Suprapubic skin (tissue), 4 donors: ENCODE measurements at regions not wholly inside any gene's neighbourhood (a gene's known extent, or its start where the extent isn't known, plus 50 kb on each side); places are given as distances from the start of the nearest gene placed in this dataset.

Experiments
- DNase-seq, 2 donors: peaks; one replicate each; pipeline ENCODE4 v3.0.0-alpha.2; 2019; ENCODE audit warnings: low spot score in 2 of 2
- H3K27ac ChIP-seq: fragments of 200-600 bp; sonication (generic); one replicate; pipeline ENCODE4 v1.5.1; 2019
- H3K27me3 ChIP-seq: fragments of 200-600 bp; sonication (generic); one replicate; pipeline ENCODE4 v1.5.1; 2019
- H3K36me3 ChIP-seq: fragments of 200-600 bp; sonication (generic); one replicate; pipeline ENCODE4 v1.5.1; 2019
- H3K4me1 ChIP-seq: fragments of 200-600 bp; sonication (generic); one replicate; pipeline ENCODE4 v1.5.1; 2019
- H3K4me3 ChIP-seq: fragments of 200-600 bp; sonication (generic); one replicate; pipeline ENCODE4 v1.5.1; 2019; ENCODE audit warnings: mild to moderate bottlenecking
- H3K9me3 ChIP-seq: fragments of 200-600 bp; sonication (generic); one replicate; pipeline ENCODE4 v1.5.1; 2019
- EP300 ChIP-seq: sonication (generic); formaldehyde crosslinking; IDR thresholded peaks from one replicate; pipeline ENCODE4 v1.6.1; 2017; ENCODE audit warnings: antibody characterized with exemption
- POLR2A ChIP-seq, 2 donors: fragments of 450-650 bp; IDR thresholded peaks; one replicate each; pipeline ENCODE4 v1.6.1; 2017; ENCODE audit warnings: antibody characterized with exemption in 2 of 2, mild to moderate bottlenecking in 2 of 2, moderate library complexity in 2 of 2
- POLR2AphosphoS5 ChIP-seq, 3 donors: sonication (generic); formaldehyde crosslinking; IDR thresholded peaks; one replicate each; pipeline ENCODE4 v1.6.1; 2017; ENCODE audit warnings: antibody characterized with exemption in 3 of 3
- WGBS: methylation state at CpG from one replicate; pipeline ENCODE4 v1.1.5; 2018; 5-methylcytosine and 5-hydroxymethylcytosine counted together
- TF ChIP-seq, protein P1 (sequence below), 2 donors: fragments of 200-600 bp in 1 of 2; fragments of 450-650 bp in 1 of 2; sonication (generic) in 1 of 2; IDR thresholded peaks; one replicate each; pipeline ENCODE4 v1.5.1; 2016 to 2019; ENCODE audit warnings: antibody characterized with exemption in 2 of 2, mild to moderate bottlenecking in 1 of 2, moderate library complexity in 1 of 2

DNA sequence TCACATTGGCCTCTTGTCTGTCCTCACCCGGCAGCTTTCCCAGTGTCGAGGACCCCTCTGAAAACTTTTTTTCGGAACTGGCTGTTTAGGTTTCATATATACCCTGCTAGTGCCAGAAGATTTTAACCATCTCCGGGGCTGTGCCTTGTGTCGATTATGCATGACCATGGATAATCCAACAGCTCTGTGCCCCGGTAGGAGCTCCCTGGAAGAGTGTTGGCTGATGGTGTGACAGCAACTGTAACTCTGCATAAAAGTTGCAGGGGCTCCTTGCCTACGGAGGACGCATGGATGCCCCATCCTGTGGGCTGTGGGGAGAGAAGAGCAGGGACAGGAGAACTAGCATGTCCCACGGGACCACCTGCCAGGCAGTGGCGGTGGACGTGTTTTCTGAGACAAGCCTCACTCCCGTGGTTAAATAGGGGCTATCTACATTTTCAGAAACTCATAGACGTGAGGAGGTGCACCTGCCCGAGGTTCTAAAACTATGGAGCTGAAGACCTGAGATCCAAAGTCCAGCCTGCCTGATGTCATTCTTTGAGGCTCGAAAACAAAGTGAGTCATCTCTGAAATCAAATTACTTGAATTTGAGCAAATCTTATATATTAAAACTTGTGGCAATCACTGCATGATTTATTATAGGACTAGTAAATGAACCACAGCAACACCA lies 437.2 kb upstream of the HS6ST1 start:
- DNase-seq = no peak
- WGBS = 59% methylated on average over 14 of the region's 15 CpGs
- Histone ChIP-seq H3K27me3 (no peaks in the 10 kb centered on the region), H3K9me3 (no peaks in the 10 kb centered on the region), H3K27ac (no peak overlapping the region), H3K4me1 (peaks cover 11% of the 10 kb centered on the region), H3K4me3 (no peak overlapping the region), H3K36me3 (no peaks in the 10 kb centered on the region)
- no peak for TF ChIP-seq POLR2AphosphoS5 (IDR thresholded peaks at IDR 0.05)
- no peak for TF ChIP-seq POLR2A (IDR thresholded peaks at IDR 0.05)
- TF ChIP-seq EP300 = no peak
- TF ChIP-seq, protein P1, sequence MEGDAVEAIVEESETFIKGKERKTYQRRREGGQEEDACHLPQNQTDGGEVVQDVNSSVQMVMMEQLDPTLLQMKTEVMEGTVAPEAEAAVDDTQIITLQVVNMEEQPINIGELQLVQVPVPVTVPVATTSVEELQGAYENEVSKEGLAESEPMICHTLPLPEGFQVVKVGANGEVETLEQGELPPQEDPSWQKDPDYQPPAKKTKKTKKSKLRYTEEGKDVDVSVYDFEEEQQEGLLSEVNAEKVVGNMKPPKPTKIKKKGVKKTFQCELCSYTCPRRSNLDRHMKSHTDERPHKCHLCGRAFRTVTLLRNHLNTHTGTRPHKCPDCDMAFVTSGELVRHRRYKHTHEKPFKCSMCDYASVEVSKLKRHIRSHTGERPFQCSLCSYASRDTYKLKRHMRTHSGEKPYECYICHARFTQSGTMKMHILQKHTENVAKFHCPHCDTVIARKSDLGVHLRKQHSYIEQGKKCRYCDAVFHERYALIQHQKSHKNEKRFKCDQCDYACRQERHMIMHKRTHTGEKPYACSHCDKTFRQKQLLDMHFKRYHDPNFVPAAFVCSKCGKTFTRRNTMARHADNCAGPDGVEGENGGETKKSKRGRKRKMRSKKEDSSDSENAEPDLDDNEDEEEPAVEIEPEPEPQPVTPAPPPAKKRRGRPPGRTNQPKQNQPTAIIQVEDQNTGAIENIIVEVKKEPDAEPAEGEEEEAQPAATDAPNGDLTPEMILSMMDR (IDR thresholded peaks at IDR 0.05) = no peak

DNA sequence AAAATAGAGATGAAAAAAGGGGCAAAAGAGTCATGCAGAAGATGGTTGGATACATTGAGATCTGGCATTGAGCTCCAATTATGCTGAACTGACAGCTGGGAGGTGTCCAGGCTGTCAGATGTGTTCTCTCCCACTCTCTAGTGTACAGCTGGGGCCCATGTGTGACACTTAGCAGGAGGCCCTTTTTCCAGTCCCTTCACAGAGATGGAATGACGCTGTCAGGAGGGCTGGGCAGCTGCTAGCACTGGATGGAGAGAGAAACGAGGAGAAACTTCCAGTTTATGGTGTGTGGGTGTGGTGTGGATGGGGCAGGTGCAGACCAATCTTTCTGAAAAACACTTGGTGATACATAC lies 437.7 kb upstream of the HS6ST1 start:
- Histone ChIP-seq H3K4me3 (no peak overlapping the region), H3K36me3 (no peaks in the 10 kb centered on the region), H3K27me3 (no peaks in the 10 kb centered on the region), H3K4me1 (peaks cover 11% of the 10 kb centered on the region), H3K27ac (no peak overlapping the region), H3K9me3 (no peaks in the 10 kb centered on the region)
- DNase-seq = no peak
- TF ChIP-seq, protein P1 (IDR thresholded peaks at IDR 0.05) = no peak
- 39% methylated on average over 2 of the region's 2 CpGs for WGBS

DNA sequence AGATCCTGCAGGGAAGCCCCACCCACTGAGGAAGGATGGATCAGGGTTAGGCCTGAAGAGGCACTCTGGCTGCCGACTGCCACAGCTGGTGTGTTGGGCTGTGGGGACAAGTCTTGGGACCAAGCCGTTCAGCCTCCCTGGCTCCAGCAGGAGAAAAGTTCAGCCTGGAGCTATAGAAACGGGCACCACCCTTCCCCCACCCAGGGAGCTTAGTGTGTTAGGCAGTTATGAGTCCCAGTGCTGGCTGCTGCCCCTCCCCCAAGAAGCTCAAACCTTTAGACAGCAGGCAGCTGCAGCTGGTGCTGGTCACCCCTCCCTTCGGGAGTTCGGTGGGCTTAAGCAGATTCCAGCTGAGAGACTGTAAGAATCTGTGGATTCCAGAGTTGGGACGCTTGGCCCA lies 447.1 kb upstream of the HS6ST1 start:
- 58% methylated on average over 6 of the region's 6 CpGs for WGBS
- DNase-seq = peak in 1 of 2 donors; percentile 36
- Histone ChIP-seq H3K9me3 (peaks cover 5% of the 10 kb centered on the region), H3K36me3 (no peaks in the 10 kb centered on the region), H3K27me3 (no peaks in the 10 kb centered on the region), H3K27ac (no peak overlapping the region), H3K4me1 (no peaks in the 10 kb centered on the region), H3K4me3 (no peak overlapping the region)
- no peak for TF ChIP-seq POLR2AphosphoS5 (IDR thresholded peaks at IDR 0.05)
- TF ChIP-seq, protein P1 (IDR thresholded peaks at IDR 0.05) = no peak
- TF ChIP-seq POLR2A (IDR thresholded peaks at IDR 0.05) = no peak
- TF ChIP-seq EP300 = no peak

DNA sequence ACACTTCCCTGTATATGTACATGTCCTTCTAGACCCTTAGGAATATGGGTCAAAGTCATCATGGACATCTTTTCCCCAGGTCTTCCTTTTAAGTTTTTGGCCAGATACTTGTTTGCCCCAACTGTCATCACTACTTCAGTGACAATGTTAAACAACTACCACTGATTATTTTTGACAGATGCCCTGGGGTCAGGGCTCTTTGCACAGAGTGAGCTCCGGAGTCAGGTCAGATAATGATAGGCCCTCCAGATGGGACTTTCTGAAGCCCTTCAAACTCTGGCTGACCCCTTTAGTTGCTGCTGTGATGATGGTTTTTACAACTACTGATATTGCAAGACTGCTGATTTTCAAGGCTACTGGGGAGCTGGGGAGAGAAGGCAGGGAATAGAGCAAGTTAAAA lies 449.4 kb upstream of the HS6ST1 start:
- Histone ChIP-seq H3K36me3 (no peaks in the 10 kb centered on the region), H3K9me3 (peaks cover 2% of the 10 kb centered on the region), H3K27ac (no peak overlapping the region), H3K27me3 (no peaks in the 10 kb centered on the region), H3K4me3 (no peak overlapping the region), H3K4me1 (no peaks in the 10 kb centered on the region)
- DNase-seq = no peak
- TF ChIP-seq EP300 (no peak), POLR2AphosphoS5 (IDR thresholded peaks at IDR 0.05) (no peak), POLR2A (IDR thresholded peaks at IDR 0.05) (no peak)
- TF ChIP-seq, protein P1 (IDR thresholded peaks at IDR 0.05) = no peak
- 92% methylated on average over 1 of the region's 1 CpG for WGBS

DNA sequence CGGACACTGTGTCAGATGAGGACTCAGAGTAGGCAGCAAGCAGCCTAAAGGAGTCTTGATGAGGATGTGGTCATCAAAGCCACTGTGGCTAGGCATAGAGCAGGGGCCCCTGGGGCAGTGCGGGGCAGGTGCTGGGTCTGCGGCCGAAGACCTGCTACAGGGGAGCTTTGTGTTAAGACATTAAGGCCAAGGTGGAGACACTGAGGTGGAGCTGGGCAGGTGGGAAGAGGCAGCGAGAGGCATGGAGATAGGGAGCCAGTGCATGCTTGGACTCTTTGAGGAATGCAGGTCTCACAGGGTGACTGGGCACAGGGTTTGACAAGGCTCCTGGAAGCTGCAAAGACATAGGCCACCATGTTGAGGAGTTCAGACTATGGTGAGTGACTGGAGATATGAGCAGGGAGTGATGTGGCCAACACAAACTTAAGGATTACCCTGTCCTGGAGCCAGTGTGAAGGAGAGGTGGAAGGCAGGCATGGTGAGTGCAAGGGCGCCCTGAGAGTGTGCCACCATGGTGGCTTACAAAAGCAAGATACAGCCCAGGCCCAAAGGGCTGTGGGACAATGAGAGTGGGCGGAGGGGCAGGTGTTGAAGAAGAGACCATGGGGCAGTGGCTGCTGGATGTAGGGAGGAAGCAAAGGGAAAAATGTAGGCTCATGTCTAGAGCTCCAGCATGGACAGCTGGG lies 450.9 kb upstream of the HS6ST1 start:
- Histone ChIP-seq H3K27ac (no peak overlapping the region), H3K4me1 (no peaks in the 10 kb centered on the region), H3K36me3 (no peaks in the 10 kb centered on the region), H3K9me3 (no peaks in the 10 kb centered on the region), H3K27me3 (no peaks in the 10 kb centered on the region), H3K4me3 (no peak overlapping the region)
- WGBS = 97% methylated on average over 7 of the region's 7 CpGs
- TF ChIP-seq POLR2AphosphoS5 (IDR thresholded peaks at IDR 0.05) (no peak), POLR2A (IDR thresholded peaks at IDR 0.05) (no peak), EP300 (no peak)
- TF ChIP-seq, protein P1 (IDR thresholded peaks at IDR 0.05) = no peak
- peak in 1 of 2 donors; percentile 40 for DNase-seq
